ENCODE measurements at regions not wholly inside any gene's neighbourhood (a gene's known extent, or its start where the extent isn't known, plus 50 kb on each side); places are given as distances from the start of the nearest gene placed in this dataset.
"Not testable (repeated sequence)": the region's sequence is repeated elsewhere in the genome, so short reads cannot be mapped to it uniquely, and the experiment has no call there.

- DNase-seq (ENCODE audit: low spot score), result no peak
These were observed 284.3 kb downstream of the SLC7A11 start for GRCh38 chr4:137957806-137958205.

GRCh38 chr4:137956256-137956655, 285.9 kb downstream of the SLC7A11 start:
- no peak for DNase-seq (ENCODE audit: low spot score)

GRCh38 chr4:137955595-137955994, 286.6 kb downstream of the SLC7A11 start:
- DNase-seq (ENCODE audit: low spot score), result no peak

- no peak for DNase-seq (ENCODE audit: low spot score)
These were observed 290.0 kb downstream of the SLC7A11 start for GRCh38 chr4:137952116-137952515.

- DNase-seq (ENCODE audit: low spot score), result no peak
These were observed 291.9 kb downstream of the SLC7A11 start for GRCh38 chr4:137950286-137950685.

- DNase-seq (ENCODE audit: low spot score), result no peak
These were observed 292.4 kb downstream of the SLC7A11 start for GRCh38 chr4:137949746-137950145.

- DNase-seq (ENCODE audit: low spot score), result no peak
These were observed 295.5 kb downstream of the SLC7A11 start for GRCh38 chr4:137946453-137947174.

- DNase-seq (ENCODE audit: low spot score), result not testable (repeated sequence)
These were observed 299.3 kb downstream of the SLC7A11 start for GRCh38 chr4:137942815-137943214.

- peak; percentile 73 for DNase-seq (ENCODE audit: low spot score)
These were observed 300.1 kb downstream of the SLC7A11 start for GRCh38 chr4:137942015-137942515.

GRCh38 chr4:137934911-137935310, 307.2 kb downstream of the SLC7A11 start:
- no peak for DNase-seq (ENCODE audit: low spot score)

GRCh38 chr4:137934046-137934445, 308.1 kb downstream of the SLC7A11 start:
- no peak for DNase-seq (ENCODE audit: low spot score)

- DNase-seq (ENCODE audit: low spot score), result no peak
These were observed 314.2 kb downstream of the SLC7A11 start for GRCh38 chr4:137927972-137928371.

GRCh38 chr4:137923494-137923893, 318.7 kb downstream of the SLC7A11 start:
- DNase-seq (ENCODE audit: low spot score), result no peak

GRCh38 chr4:137922721-137923120, 319.4 kb downstream of the SLC7A11 start:
- no peak for DNase-seq (ENCODE audit: low spot score)

GRCh38 chr4:137909529-137910309, 332.4 kb downstream of the SLC7A11 start:
- no peak for DNase-seq (ENCODE audit: low spot score)

GRCh38 chr4:137905930-137906329, 336.2 kb downstream of the SLC7A11 start:
- DNase-seq (ENCODE audit: low spot score), result no peak

- DNase-seq (ENCODE audit: low spot score), result no peak
These were observed 341.0 kb downstream of the SLC7A11 start for GRCh38 chr4:137901114-137901513.

GRCh38 chr4:137896221-137896737, 345.9 kb downstream of the SLC7A11 start:
- no peak for DNase-seq (ENCODE audit: low spot score)

- not testable (repeated sequence) for DNase-seq (ENCODE audit: low spot score)
These were observed 346.6 kb downstream of the SLC7A11 start for GRCh38 chr4:137895515-137895914.

- no peak for DNase-seq (ENCODE audit: low spot score)
These were observed 350.0 kb downstream of the SLC7A11 start for GRCh38 chr4:137892134-137892533.

GRCh38 chr4:137890812-137891211, 351.3 kb downstream of the SLC7A11 start:
- no peak for DNase-seq (ENCODE audit: low spot score)

- DNase-seq (ENCODE audit: low spot score), result no peak
These were observed 349.3 kb upstream of the PCDH18 start for GRCh38 chr4:137881641-137882040.
